ENCODE measurements at regions not wholly inside any gene's neighbourhood (a gene's known extent, or its start where the extent isn't known, plus 50 kb on each side); places are given as distances from the start of the nearest gene placed in this dataset.
"Not testable (repeated sequence)": the region's sequence is repeated elsewhere in the genome, so short reads cannot be mapped to it uniquely, and the experiment has no call there.

DNA sequence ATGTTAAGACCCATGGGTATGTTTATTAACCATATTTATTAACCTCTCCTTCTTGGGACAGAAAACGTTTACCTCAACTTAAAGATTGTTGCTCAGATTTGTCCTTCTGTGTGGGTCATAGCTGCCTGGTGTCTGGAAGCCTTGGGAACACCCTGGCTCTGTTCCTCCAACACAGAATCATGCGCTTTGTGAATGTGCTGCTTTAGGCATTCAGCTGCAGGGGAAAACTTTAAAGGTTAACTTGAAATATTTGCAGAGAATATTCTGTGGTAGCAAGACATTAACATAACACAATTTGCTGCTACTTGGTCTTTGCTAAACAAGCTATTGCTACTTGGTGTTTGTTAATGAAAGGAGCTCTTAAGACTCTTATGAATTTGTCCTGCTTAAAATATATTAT is 50.5 kb upstream of the THOC3 start:
- not testable (repeated sequence) for DNase-seq

DNA sequence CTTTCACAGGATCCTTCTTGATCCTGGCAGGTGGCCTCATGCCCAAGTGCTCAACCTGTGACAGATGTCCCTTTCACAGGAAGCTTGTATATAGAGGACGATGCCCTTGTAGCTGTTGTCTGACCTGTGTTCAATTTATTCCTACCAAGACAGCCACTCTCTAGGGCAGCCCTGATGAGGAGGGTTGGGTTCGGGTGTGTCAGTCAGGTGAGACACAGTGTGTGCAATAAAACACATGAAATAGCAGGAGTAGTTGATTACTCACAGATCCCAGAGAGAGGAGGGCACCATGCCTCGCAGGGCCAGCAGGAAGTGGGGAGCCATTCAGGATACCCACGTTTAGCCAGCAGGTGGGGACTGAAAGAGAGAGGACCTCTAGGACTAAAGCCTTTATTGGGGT is 52.7 kb upstream of the THOC3 start:
- DNase-seq = not testable (repeated sequence)

DNA sequence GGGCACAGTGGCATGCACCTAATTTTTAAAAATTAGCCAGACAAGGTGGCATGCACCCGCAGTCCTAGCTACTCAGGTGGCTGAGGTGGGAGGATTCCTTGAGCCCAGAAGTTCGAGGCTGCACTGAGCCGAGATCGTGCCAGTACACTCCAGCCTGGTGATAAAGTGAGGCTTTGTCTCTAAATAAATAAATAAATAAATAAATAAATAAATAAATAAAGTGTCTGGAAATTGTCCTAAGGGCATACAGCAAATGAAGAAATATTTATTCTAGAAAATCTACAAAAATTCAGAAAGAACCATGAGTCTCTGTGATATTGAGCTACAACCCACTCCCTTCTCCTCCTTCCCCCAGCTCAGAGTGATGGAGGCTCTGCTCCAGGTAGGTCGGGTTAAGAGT is 55.4 kb upstream of the THOC3 start:
- DNase-seq = not testable (repeated sequence)

DNA sequence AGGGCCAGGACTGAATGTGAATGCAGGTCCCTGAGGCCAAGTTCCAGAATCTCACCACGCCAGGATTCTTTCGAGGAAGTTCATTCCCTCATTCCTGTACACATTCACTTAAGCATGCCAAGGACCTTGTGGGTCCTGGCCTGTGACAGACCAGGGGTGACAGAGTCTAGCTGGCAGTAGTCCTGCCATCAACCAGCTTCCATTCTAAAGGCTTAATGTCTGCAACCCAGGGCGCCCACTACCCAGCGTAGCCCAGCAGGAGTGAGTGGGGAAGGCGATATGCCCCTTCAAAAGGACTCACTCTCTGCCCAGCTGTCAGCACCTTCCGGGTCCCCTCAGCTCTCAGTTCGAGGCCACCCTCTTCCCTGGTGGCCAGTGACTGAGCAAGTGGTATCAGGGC is 61.3 kb upstream of the THOC3 start:
- not testable (repeated sequence) for DNase-seq

DNA sequence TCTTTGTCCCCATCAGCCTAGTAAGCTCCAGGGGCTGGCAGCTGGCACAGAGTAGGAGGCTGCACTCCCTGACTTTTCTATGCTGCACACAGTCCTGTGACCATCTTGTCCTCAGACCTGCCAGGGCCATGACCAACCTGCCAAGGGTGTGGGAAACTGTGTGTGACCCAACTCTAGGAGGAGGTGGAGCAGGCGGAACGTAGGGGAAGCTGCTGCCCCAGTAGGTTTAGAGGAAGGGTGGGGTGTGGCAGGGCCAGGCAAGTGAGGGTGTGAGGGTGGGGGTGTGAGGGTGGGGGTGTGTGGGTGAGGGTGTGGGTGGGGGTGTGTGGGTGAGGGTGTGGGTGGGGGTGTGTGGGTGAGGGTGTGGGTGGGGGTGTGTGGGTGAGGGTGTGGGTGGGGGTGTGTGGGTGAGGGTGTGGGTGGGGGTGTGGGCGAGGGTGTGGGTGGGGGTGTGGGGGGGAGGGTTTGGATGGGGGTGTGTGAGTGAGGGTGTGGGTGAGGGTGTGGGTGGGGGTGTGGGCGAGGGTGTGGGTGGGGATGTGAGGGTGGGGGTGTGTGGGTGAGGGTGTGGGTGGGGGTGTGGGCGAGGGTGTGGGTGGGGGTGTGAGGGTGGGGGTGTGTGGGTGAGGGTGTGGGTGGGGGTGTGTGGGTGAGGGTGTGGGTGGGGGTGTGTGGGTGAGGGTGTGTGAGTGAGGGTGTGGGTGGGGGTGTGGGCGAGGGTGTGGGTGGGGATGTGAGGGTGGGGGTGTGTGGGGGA is 62.4 kb upstream of the THOC3 start:
- not testable (repeated sequence) for DNase-seq

DNA sequence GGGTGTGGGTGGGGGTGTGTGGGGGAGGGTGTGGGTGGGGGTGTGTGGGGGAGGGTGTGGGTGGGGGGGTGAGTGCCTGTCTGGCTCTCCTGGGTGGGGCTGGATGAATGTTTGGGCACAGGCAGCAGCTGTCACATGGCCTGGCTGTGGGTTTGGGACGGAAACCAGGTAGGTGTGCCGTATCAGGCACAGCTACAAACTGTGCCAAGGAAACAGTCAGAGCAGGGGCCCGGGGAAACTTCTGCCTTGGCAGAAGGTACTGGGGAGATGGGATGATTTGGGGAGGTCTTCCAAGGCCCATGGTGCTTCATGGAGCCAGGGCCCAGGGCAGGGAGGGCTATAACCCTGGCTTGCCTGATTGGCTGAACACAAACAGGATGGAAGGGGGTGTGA is 63.0 kb upstream of the THOC3 start:
- not testable (repeated sequence) for DNase-seq

DNA sequence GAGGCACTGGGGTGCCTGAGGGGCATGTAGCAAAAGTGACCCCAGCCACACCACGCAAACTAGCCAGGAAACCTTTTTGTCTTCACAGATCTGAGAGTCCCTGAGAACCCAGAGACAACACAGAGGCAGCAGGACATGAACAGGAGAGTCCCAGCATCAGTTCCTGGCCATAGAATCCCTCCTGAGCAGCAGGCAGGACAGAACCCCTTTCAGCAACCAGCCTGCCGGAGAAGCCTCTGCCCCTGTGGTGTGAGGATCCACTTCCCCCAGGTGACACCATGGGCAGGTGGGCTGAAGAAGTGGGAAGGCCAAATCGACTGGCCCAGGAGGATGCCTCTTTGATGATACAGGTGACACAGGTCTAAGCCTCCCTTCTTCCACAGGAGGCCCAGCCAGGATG is 65.1 kb upstream of the THOC3 start:
- not testable (repeated sequence) for DNase-seq

DNA sequence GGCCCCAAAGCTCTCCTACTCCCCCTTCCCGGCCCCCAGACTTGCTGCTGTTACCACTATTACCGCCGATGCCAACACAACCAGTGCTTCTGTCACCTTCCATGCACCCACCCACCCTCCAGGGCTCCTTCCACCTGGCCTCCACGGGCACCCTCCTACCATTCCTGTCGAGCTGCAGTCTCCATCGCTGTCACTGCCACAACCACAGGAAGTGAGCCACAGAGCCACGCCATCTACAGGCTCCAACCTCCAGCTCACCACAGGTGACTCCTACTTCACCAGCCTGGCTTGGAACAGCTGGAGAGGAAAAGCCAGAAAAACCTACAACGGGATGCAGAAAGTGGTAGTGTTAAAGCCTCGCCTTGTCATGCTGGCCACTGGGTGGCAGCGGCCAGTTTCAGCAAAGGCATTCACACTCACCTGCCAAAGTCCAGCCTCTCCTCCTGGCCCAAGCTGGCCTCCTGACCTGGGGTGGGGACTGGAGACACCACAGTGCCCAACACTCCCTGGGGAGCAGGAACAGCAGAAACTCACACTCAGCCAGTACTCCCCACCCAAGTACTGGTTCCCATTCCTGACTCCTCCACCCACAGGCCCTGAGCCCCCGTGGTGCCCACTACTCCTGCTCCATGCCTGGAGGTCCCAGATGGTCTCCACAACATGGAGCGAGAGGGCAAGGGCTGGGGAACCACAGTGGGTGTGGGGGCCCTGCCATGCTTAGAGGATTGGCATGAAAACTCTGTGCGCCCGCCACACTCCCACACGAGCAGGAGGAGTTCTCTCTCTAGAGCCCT is 66.5 kb upstream of the THOC3 start:
- DNase-seq = not testable (repeated sequence)

DNA sequence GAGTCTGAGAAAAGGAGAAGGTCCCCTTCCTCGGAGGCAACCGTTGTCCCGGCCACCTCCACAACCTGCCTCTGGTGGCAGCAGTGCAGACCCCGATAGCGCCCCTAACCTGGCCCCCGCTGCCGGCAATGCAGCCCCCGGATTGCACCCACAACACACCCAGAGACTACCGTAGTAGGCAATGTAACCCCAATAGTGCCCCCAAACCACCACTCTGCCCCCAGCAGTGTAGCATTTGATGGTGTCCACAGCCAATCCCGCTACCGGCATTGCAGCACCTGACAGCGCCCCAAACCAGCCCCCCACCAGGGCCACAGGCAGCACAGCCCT is 67.1 kb upstream of the THOC3 start:
- DNase-seq = not testable (repeated sequence)

DNA sequence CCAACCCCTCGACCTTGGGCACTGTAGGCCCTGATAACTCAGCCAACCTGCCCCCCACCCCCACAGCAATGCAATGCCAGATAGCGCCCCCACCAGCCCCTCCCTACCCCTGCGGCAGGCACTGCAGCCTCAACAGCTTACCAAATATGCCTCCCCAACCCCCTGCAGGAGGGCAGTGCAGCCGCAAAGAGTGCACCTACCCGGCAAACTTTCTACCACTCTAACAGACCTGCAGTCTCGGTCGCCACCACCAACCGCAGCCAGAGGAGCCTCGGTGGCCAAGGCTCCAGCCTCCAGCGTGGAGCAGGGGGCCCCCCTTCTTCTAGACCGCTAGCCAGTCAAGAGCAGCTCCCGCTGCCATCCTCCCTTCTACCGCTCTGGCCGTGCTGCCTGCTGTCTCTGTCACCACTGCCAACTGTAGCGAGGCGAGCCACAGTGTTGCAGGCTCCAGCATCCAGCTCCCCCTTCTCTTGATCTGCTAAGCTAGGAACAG is 67.7 kb upstream of the THOC3 start:
- DNase-seq = not testable (repeated sequence)

DNA sequence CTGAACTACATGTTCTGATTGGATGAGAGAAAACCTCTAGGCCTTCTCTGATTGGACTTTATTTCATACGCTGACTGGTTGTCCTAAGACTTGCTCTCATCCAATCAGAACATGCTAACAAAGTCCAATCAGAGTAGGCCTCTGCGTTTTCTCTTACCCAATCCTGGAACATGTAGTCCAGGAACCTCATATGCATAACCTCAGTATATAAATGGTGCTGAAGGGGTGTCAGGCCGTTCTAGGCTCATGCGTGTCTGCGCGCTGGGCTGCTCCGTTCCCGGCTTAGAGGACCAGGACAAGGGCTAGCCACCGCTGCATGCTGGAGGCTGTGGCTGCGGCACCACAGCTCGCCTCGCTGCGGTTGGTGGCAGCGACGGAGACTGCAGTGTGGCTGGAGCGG is 68.3 kb upstream of the THOC3 start:
- not testable (repeated sequence) for DNase-seq

DNA sequence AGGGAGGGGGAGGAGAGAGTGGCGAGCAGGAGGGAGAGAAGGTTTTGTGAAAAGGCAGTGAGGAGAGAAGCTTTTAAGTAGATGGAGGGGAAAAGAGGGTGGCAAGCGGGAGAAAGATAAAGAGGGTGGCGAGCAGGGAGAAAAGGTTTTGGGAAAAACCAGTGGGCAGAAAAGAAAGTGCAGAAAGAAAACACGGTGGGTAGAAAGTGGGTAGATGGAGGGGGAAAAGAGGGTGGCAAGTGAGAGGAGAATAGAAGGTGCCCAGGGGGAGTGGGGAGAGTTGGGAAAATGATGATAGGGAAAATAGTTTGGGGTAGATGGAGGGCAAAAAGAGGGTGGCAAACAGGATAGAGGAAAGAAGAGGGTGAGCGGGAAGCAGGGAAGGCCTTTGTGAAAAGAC is 69.1 kb upstream of the THOC3 start:
- not testable (repeated sequence) for DNase-seq

DNA sequence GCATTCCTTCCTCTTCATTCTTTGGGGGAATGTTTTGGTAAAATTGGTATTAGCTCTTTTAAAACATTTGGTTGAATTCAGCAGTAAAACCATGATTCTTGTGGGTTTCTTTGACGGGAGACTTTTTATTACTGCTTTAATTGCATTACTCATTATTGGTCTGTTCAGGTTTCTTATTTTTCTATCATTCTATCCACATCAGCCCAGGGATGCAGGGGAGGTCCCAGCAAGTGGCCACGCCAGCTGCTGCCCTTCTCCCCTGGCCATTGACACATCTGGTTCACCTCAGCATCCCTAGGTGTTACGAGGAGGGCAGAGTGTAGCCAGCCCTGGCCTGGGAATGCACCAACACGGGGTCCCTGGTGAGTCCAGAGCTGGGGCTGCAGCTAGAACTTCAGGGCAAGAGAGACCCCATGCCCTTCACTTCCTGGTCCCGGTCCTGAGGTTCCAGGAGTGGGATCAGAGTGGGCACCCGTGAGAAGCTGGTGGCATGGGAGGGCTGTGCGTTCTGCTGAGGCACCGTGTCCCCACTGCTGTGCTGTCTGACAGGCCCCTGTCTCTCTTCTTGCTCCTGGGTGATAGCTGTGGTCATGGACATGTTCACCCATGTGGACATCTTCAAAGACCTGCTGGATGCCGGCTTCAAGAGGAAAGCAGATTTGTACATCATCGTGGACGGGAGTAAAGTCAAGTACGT is 72.1 kb upstream of the THOC3 start:
- DNase-seq = not testable (repeated sequence)

DNA sequence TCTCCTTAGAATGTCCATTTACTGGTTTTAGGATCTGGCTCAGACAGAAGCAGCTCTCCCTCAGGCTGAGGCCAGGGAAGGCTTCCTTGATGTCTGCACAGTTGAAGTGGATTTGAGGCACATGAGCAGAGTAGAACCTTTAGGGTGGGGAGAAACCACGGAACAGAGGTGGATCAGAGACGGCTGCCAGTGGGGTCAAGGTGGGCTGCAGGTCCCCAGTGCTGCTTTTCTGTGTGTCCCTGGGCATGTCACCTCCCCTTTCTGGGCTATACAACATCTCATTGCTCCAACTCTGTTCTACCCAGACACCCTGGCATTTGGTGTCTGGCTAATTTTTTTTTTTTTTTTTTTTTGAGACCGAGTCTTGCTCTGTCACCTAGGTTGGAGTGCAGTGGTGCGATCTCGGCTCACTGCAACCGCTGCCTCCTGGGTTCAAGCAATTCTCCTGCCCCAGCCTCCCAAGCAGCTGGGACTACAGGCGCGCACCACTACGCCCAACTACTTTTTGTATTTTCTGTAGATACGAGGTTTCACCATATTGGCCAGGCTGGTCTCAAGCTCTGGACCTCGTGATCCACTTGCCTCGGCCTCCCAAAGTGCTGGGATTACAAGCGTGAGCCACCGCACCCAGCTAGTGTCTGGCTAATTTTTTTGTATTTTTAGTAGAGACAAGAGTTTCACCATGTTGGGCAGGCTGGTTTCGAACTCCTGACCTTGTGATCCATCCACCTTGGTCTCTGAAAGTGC is 73.3 kb upstream of the THOC3 start:
- not testable (repeated sequence) for DNase-seq

DNA sequence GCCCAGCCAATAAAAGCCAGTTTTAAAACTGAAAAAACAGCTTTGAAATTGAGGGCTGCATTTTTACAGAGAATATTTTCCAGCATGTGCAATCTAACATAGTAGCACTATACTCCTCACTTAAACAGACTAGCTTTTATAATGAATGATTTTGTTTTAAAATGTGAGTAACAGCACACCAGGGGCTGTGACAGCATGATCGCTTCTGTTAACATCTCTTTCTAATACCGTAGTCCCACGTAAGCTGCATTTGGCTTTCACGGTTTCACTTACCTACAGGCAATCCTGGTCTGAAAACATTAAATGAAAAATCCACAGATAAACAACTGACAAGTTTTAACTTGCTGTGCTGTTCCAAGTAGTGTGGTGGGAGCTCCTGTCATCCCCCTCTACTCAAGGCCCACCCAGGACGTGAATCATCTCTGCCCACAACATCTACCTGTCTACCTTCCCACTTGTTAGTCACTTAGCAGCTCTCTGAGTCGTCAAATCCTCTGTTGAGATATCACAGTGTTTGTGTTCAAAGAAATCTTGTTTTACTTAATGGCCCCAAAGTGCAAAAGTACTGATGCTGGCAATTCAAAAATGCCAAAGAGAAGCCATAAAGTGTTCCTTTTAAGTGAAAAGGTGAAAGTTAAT is 74.0 kb upstream of the THOC3 start:
- DNase-seq = not testable (repeated sequence)

DNA sequence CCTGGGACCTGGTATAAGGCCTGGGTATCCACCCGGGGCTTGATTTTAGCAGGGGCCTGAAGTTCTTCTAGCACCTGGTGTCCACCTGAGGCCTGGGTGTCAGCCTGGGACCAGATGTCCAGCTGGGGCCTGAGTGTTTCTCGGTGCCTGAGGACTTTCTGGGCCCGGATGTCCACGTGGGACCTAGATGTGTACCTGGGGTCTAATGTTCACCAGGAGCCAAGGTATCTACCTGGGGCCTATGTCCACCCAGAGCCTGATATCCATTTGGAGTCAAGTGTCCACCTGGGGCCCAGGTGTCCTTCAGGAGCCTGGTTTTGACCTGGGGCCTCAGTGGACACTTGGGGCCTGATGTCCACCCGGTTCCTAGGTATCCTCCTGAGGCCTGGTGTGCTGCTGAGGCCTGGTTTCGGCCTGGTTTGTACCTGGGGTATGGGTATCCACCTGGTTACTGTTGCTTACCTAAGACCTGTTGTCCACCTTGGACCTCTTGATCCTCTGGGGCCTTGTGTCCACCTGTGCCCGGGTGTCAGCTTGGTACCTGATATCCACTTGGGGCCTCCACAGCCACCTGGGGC is 75.2 kb upstream of the THOC3 start:
- DNase-seq = not testable (repeated sequence)

DNA sequence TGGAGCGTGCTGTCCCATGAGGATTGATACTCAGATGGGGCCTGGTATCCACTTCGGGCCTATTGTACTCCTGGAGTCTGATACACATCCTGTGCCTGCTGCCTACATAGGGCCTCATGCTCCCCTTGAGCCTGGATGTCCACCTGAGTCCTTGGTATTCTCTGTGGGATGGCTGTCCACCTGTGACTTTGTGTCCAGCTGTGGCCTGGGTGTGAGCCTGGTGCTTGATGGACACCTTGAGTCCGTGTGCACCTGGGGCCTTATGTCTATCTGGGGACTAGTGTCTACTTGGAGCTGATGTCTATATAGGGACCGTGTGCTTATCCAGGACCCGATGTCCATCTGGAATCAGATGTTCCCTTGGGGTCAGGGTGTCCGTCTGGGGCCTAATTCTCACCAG is 75.9 kb upstream of the THOC3 start:
- DNase-seq = not testable (repeated sequence)

DNA sequence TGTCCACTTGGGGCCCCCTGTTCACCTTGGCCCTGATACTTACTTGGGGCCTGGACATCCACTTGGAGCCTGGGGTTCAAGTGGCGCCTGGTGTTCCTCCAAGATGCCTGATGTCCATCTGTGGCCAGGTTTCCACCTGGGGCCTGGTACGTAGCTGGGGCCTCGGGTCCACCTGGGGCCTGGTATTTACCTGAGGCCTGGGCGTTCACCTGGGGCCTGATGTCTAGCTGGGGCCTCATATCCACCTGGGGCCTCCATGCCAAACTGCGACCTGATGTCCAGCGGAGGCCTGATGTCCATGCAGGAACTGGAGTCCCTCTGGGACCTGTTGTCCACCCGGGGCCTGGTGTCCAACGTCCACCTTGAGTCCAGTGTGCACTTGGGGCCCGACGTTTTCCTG is 76.3 kb upstream of the THOC3 start:
- not testable (repeated sequence) for DNase-seq

DNA sequence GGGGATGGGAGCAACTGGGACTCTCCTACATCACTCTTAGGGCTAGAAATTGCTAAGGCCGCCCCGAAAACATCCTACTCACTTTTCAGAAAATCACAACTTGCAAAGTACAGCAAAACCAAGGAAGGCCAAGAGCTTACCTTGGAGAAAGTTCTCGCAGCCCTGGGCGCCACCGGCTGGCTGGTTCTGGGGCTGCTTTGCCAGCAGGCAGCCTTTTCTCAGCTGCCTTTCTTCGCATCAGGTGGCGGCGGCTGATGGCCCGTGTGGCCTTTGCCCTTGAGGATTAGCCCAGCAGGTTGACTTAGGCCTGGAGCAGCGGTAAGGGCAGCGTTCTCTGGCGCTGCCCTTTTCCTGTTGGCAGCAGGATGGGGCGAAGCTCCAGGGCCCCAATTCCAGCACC is 77.3 kb upstream of the THOC3 start:
- DNase-seq = not testable (repeated sequence)

DNA sequence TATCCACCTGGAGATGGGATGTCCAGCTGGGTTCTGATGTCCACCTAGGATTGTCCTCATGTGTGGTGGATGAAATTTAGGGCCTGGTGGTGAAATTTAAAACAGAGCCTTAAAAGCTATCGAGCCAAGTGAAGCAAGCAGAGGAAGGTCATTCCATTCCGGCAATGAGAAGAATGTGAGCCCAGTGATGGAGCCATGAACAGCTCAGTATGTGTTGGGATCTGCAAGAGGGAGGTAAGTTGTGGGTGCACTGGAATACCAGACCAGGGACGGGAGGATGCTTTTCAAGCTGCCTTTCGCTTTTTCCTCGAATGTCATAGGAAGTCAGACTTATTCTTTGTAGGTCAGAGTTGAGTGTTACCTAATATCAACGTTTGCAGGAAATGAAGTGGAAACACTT is 80.6 kb upstream of the THOC3 start:
- not testable (repeated sequence) for DNase-seq
